GM19372 (cell line): ENCODE measurements at regions not wholly inside any gene's neighbourhood (a gene's known extent, or its start where the extent isn't known, plus 50 kb on each side); places are given as distances from the start of the nearest gene placed in this dataset.
"Not testable (repeated sequence)": the region's sequence is repeated elsewhere in the genome, so short reads cannot be mapped to it uniquely, and the experiment has no call there.

Experiments used
- ATAC-seq: cut with Tn5 transposase; IDR thresholded peaks from one replicate; pipeline ENCODE4 v1.9.1; 2021; ENCODE audit warnings: mild to moderate bottlenecking, low read depth, moderate library complexity; ENCODE audit not compliant: unreplicated experiment

DNA sequence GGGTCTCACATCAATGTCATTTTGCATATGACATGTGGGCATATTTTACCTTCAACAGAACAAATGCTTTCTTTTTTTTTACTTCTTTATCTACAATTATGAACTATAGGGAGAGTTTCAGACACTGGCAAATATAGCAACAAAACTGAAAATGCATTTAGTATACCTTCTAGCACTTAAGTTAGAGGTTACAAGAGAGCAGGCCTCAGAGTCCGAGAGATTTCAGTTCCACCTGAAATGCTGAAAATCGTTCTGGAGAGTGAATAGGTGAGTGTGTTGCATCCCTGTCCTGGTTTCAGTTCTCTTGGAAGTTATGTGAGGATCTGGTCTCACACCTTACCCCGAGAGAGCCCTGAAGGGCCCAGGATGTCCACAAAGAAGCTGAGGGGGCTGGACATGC, 337.8 kb upstream of the FRG1 start:
- not testable (repeated sequence) for ATAC-seq

GRCh38 chr4:189610571-189610970, 330.1 kb upstream of the FRG1 start:
- ATAC-seq = not testable (repeated sequence)

DNA sequence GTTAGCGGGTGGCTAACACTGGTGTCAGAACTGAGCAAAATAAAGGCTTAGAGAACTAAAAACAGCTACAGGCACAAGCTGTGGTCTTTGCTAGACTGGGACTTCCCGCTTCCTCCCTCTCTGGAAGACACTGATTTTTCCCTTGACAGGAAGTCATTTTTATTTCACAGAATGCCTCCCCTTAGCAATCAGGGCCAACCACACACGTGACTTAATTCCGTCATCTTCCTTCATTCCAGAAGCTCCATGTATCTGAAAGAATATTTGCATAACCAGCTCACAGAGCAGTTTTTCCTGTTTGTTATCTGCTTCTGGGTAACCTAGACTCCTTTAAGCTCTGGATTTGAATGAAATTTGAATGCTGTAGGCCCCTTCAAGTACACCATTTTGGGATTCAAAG, 327.5 kb upstream of the FRG1 start:
- ATAC-seq = no peak

DNA sequence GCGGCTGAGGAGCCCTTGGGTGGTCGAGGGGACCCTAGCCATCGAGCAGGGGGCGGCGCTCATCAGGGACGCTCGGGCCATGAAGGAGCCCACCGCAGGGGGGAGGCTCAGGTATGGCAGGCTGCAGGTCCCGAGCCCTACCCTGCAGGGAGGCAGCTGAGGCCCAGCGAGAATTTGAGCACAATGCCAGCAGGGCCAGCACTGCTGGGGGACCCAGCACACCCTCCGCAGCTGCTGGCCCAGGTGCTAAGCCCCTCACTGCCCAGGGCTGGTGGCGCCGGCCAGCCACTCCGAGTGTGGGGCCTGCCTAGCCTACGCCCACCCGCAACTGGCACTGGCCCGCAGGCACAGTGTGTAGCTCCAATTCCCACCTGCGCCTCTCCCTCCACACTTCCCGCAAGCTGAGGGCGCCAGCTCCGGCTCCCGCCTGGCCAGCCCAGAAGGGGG, 325.4 kb upstream of the FRG1 start:
- ATAC-seq = no peak

DNA sequence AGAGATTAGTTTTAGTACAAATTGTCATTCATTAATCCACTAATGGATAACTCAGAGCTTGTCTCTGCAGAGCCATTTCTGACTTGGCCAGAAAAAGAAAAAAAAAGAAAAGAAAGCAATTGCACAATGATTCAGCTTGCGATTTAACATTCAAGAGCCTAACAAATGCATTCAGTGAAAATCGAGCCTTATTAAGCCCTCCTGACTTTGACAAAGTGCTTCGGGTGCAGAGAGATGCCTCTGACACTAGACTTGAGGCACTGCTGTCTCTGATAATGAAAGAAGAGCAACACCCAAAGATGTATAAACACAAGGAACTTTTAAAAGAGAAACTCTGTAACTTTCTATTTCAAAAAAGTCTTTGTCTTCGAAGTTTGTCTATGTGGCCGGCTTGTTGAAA, 322.9 kb upstream of the FRG1 start:
- ATAC-seq = not testable (repeated sequence)

DNA sequence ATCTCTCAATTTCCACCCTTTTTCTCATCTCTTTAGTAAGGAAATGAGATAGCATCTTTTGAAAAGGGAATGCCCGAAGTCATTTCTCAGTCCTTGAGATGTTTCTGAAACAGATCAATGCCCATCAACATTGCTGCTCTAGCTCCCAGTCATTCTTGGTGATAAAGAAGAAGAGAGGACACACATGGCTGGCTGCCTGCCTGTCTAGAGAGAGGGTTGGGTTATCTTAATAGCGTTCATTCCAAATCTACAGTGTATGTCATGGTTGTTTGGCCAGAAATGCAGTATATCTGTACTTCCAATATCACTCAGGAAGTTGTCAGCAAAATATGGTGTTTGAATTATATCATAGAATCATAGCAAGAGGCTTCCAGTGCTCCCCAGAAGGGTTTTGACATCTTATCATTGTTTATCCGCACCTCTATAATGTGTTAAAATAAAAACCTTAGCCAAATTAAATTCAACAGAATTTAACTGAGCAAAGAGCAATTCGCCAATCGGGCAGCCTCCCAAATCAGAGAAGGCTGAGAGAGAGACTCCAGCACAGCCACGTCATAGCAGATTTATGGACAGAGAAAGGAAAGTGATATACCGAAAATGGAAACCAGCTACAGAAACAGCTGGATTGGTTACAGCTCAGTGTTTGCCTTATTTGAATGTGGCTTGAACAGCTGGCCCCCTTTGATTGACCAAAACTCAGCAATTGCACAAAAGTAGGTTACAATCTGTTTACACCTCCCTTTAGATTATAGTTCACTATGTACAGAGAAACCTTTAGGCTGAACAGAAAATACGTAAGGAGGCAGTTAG, 321.0 kb upstream of the FRG1 start:
- ATAC-seq = not testable (repeated sequence)

DNA sequence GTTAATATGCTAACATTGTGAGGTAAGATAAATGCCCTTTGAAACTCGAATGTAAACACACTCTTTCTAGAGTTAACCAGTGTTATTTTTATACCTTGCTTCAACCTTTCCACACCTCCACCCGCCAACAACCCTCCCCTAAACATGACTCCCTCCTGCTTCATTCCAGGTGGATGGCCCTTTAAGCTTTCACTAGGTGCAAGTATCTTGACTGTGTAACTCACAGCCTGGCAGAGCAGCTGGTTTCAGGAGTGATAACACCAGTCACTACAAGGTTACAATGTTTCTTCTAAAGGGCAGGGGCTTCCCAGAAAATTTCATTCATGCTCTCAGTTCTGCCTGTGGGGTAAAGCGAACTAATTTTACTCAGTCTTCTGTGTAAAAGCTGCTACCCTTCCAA, 318.1 kb upstream of the FRG1 start:
- ATAC-seq = not testable (repeated sequence)

DNA sequence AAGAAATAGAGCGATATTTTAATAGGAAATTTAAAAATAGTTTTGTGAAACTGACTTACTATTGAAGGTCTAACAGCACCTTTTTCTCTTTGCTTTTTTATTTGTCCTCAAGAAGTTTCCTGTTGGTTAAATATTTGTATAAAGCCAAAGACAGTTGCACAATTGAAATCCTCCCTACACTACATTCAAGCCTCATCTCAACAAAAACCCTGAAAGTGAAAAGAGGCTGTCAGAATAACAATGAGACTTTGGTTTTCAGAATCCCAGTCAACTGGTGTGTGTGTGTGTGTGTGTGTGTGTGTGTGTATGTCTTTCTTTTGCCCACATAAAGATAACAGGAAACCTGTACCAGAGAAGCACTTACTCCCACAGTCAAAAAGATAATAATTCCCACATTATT, 313.6 kb upstream of the FRG1 start:
- ATAC-seq = not testable (repeated sequence)

DNA sequence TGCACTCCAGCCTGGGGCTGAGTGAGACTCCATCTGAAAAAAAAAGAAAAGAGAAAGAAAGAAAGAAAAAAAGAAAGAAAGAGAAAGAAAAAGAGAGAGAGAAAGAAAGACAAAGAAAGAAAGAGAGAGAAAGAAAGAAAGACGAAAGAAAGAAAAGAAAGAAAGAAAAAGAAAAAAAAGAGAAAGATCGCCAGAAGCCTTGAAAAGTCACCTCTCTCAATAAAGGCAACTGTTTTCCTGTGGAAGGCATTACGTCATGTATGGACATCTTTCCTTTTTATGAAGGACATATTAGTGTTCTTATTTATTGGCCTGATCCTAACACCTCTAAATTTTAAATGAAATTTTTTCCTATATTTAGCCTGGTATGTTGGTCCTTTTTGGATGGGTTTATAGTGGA, 310.9 kb upstream of the FRG1 start:
- ATAC-seq = not testable (repeated sequence)

GRCh38 chr4:189630913-189631567, 309.6 kb upstream of the FRG1 start:
- ATAC-seq = not testable (repeated sequence)

DNA sequence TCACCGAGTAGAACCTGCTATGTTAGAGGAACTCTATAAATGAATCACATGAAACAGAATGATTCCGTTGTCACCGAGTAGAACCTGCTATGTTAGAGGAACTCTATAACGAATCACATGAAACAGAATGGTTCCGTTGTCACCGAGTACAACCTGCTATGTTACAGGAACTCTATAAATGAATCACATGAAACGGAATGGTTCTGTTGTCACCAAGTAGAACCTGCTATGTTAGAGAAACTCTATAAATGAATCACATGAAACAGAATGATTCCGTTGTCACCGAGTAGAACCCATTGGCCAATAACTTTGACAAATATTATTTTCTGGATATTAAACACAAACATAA, 309.1 kb upstream of the FRG1 start:
- not testable (repeated sequence) for ATAC-seq

DNA sequence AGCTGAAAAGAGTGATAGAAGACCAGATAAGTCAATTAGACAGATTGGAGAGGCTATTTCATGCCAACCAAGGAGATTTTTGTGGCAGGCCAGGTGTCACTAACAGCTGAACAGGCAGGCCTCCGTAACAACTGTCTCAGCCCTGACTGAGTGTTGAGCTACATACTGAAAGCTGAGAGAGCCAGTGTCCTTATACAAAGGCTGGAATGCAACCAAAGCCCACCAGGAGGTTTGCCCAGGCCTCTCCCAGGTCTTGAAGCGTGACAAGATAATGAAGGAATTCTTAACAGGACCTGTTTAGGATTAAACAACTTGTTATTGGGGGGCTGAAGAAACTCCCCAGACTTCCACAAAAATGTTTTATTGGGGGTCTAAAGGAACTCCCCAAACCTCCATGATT, 290.2 kb upstream of the FRG1 start:
- not testable (repeated sequence) for ATAC-seq

- ATAC-seq = not testable (repeated sequence)
These were observed 287.5 kb upstream of the FRG1 start for GRCh38 chr4:189653130-189653653.

- not testable (repeated sequence) for ATAC-seq
These were observed 286.7 kb upstream of the FRG1 start for GRCh38 chr4:189653983-189654382.

- ATAC-seq = not testable (repeated sequence)
These were observed 286.3 kb upstream of the FRG1 start for GRCh38 chr4:189654396-189654795.

DNA sequence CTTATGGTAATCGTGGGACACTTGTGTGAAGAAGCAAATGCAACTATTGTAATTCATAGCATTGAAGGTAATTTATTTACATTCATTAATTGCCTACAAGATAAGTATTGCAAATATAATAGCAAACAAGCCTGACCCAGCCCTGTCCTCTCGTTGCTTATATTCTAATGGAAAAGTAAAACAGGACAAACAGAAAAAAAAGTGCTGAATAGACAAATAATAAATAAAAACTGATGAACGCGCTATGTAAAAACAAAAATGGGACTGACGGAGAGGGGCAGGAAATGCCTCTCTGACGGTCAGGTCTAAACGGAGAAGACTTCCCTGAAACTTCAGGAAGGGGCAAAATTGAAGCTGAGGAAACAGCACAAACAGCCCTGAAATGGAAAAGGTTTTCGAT, 284.9 kb upstream of the FRG1 start:
- ATAC-seq = not testable (repeated sequence)

GRCh38 chr4:189656641-189657040, 284.0 kb upstream of the FRG1 start:
- no peak for ATAC-seq

DNA sequence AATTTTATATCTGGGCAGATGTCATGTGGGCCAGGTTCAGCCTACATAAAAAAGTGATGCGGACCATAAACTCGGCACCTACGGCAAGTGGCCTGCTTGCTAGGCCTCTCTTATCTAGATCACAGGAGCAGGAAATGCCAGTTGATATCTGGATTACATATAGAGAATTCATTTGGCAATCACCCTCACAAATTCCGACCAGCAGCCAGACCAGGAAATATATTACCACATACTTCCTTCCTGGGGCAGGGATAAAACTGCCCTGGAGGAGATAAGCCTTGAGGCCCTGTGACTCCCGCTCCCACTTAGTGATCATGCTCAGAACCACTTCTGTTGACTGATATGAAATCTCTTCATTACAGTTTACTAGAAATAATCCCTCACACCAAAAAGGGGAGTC, 282.4 kb upstream of the FRG1 start:
- not testable (repeated sequence) for ATAC-seq

- ATAC-seq = not testable (repeated sequence)
These were observed 281.8 kb upstream of the FRG1 start for GRCh38 chr4:189658831-189659230.

DNA sequence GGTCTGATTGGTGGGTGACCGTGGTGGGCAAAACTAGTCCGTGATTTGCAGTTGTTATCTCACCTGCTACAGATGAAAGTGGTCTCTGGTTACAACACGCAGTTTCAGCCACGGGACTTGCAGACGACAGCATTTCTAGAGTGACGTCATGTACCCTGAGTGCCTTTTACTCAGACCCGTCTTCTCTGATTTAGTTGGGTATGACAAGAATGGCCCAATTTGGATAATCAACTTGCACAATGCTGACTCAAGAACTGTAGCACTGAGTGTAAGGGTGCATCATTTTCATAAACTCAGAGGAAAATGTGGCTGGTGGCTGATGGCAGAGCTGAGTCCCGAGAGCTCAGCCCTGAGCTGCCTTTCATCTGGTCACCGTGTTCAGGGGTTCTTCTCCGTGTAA, 281.4 kb upstream of the FRG1 start:
- no peak for ATAC-seq

DNA sequence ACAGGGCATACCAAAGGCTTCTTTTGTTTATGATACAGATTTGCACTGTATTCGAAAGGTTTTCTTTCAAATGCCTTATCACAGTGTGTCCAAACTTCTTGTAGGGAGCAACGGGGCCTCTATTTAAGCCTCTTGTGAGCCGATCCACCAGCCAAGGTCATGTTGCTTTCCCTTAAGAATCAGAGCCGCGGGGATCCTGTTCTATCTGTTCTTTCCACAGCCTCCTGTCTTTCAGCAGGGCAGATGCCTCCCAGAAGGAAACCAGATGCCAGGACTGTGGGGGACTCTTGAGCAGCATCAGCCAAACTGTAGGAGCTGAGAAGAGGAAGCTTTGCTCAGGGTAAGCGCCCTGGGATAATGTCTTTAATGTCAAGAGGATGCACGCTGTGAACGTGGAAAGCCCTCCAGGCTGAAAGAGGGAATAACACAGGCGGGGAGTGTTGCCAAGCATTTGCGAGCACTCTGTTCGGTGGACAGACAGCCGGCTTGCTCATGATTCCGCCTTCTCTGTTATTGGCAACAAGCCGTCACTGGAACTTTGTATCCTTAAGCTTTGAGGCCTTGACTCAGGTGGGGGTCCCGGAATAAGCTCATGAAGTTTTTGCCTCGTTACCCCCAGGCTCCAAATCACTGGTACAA, 279.8 kb upstream of the FRG1 start:
- ATAC-seq = no peak
